OCI-LY1 (cell line): ENCODE measurements at regions not wholly inside any gene's neighbourhood (a gene's known extent, or its start where the extent isn't known, plus 50 kb on each side); places are given as distances from the start of the nearest gene placed in this dataset.

Source experiments
- H2AFZ ChIP-seq: fragments of 200-600 bp; sonication (generic), shearing (Covaris generic); 2 replicates; pipeline ENCODE4 v1.6.0; 2014; ENCODE audit warnings: antibody characterized with exemption, mild to moderate bottlenecking, low read length
- H3F3A ChIP-seq: fragments of 200-600 bp; sonication (generic), shearing (Covaris generic); 2 replicates; pipeline ENCODE4 v1.6.0; 2014; ENCODE audit warnings: mild to moderate bottlenecking, antibody characterized with exemption, low read length, moderate library complexity; ENCODE audit not compliant: insufficient read depth
- H3K27ac ChIP-seq: fragments of 200-600 bp; sonication (generic); 2 replicates; pipeline ENCODE4 v1.5.1; 2014; ENCODE audit warnings: low read length, mixed run types, mild to moderate bottlenecking, low read depth; ENCODE audit not compliant: poor library complexity, severe bottlenecking
- H3K27me3 ChIP-seq: fragments of 200-600 bp; sonication (generic); 2 replicates; pipeline ENCODE4 v1.6.0; 2014; ENCODE audit warnings: antibody characterized with exemption, mild to moderate bottlenecking, low read length, moderate library complexity; ENCODE audit not compliant: insufficient read depth
- H3K36me3 ChIP-seq: fragments of 200-600 bp; sonication (generic); 2 replicates; pipeline ENCODE4 v1.6.1; 2014; ENCODE audit warnings: mild to moderate bottlenecking, antibody characterized with exemption, low read length, moderate library complexity, mixed read lengths; ENCODE audit not compliant: insufficient read depth
- H3K4me1 ChIP-seq: fragments of 200-600 bp; sonication (generic); 2 replicates; pipeline ENCODE4 v1.5.1; 2014; ENCODE audit warnings: mild to moderate bottlenecking, low read length, moderate library complexity; ENCODE audit not compliant: insufficient read depth, severe bottlenecking
- H3K4me2 ChIP-seq: fragments of 200-600 bp; sonication (generic), shearing (Covaris generic); 2 replicates; pipeline ENCODE4 v1.6.1; 2014; ENCODE audit warnings: low read length
- H3K4me3 ChIP-seq: fragments of 200-600 bp; sonication (generic); 2 replicates; pipeline ENCODE4 v1.5.1; 2014; ENCODE audit warnings: low read length, low read depth, mild to moderate bottlenecking, mixed read lengths; ENCODE audit not compliant: poor library complexity, severe bottlenecking
- H3K79me2 ChIP-seq: fragments of 200-600 bp; shearing (Covaris generic); 2 replicates; pipeline ENCODE4 v1.6.1; 2016; ENCODE audit warnings: mixed run types, low read length, mixed read lengths; ENCODE audit not compliant: insufficient read depth
- H3K9ac ChIP-seq: fragments of 200-600 bp; sonication (generic), shearing (Covaris generic); 2 replicates; pipeline ENCODE4 v1.6.1; 2014; ENCODE audit warnings: mild to moderate bottlenecking, low read length, mixed read lengths
- H3K9me2 ChIP-seq: fragments of 200-600 bp; sonication (generic), shearing (Covaris generic); 2 replicates; pipeline ENCODE4 v1.6.1; 2014; ENCODE audit warnings: low read depth, mild to moderate bottlenecking, low read length, mixed read lengths
- H3K9me3 ChIP-seq: fragments of 200-600 bp; shearing (Covaris generic); 2 replicates; pipeline ENCODE4 v1.6.1; 2014; ENCODE audit warnings: low read length, mixed read lengths
- H4K20me1 ChIP-seq: fragments of 200-600 bp; sonication (generic), shearing (Covaris generic); 2 replicates; pipeline ENCODE4 v1.6.0; 2016; ENCODE audit warnings: mild to moderate bottlenecking, low read length; ENCODE audit not compliant: insufficient read depth
- EZH2 ChIP-seq: fragments of 200-600 bp; sonication (generic), shearing (Covaris generic); IDR thresholded peaks from 2 replicates; pipeline ENCODE4 v1.8.0; 2017; ENCODE audit warnings: borderline replicate concordance, mixed run types, mild to moderate bottlenecking, antibody characterized with exemption, low read length, moderate library complexity, mixed read lengths
- TF ChIP-seq, protein P1 (sequence below): fragments of 200-600 bp; sonication (generic), shearing (Covaris generic); IDR thresholded peaks from 2 replicates; pipeline ENCODE4 v1.5.1; 2017; ENCODE audit warnings: mild to moderate bottlenecking, antibody characterized with exemption, low read length, moderate library complexity, mixed read lengths

DNA sequence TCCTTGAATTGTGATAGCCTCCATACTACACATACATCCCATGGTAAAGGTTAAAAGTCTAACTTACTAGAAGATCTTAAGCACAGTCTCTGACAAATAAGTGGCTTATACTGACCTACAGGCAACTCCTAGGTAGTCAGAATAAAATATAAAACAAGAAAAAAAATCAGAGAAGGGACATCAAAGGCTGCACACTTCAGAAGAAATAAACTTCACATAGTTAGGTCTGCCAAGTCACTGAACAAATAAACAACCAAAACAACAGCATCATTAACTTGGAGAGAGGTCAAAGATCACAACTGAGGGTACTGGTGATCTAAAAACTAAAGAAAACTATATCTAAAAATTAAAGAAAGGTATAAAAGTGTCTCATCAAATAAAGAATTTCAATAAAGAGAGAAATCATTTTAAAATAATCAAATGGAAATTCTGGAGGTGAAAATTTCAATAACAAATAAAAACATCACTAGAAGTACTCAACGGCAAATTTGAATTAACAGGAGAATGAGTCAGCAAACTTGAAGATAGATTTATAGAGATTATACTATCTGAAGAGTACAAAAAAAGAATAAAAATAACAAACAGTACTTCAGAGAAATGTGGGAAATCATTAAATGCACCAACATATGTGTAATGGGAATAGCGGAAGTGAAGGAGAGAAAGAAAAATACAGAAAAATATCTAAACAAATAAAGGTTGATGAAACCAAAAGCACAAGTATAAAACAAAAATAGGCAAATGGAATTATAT lies 88.0 kb upstream of the UST start:
- Histone ChIP-seq H3K27ac (no peak overlapping the region), H3K4me2 (no peak overlapping the region)
- TF ChIP-seq, protein P1, sequence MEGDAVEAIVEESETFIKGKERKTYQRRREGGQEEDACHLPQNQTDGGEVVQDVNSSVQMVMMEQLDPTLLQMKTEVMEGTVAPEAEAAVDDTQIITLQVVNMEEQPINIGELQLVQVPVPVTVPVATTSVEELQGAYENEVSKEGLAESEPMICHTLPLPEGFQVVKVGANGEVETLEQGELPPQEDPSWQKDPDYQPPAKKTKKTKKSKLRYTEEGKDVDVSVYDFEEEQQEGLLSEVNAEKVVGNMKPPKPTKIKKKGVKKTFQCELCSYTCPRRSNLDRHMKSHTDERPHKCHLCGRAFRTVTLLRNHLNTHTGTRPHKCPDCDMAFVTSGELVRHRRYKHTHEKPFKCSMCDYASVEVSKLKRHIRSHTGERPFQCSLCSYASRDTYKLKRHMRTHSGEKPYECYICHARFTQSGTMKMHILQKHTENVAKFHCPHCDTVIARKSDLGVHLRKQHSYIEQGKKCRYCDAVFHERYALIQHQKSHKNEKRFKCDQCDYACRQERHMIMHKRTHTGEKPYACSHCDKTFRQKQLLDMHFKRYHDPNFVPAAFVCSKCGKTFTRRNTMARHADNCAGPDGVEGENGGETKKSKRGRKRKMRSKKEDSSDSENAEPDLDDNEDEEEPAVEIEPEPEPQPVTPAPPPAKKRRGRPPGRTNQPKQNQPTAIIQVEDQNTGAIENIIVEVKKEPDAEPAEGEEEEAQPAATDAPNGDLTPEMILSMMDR, result no peak
- TF ChIP-seq EZH2, result no peak

DNA sequence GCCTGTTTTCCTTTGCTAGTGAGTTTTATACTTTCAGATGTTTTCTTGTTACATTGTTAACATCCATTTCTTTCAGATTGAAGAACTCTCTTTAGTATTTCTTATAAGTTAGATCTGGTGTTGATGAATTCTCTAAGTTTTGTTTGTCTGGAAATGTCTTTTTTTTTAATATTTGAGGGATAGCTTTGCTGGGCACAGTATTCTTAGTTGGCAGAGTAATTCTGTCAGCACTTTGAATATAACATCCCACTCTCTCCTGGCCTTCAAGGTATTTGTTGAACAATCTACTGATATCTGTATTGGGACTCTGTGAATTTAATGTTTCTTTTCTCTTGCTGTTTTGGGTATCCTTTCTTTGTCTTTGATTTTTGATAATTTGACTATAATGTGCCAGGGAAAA lies 79.4 kb upstream of the UST start:
- H3K4me3 ChIP-seq, result no peak overlapping the region
- peaks cover 2% of the 10 kb centered on the region; the same call in 1 of the 2 replicates for H3K9me3 ChIP-seq
- TF ChIP-seq EZH2, result no peak
- TF ChIP-seq, protein P1, result no peak
- no peaks in the 10 kb centered on the region for H3K79me2 ChIP-seq
- H3K9me2 ChIP-seq, result no peaks in the 10 kb centered on the region
- no peaks in the 10 kb centered on the region for H3F3A ChIP-seq
- no peak overlapping the region for H3K9ac ChIP-seq
- H2AFZ ChIP-seq, result no peak overlapping the region
- no peaks in the 10 kb centered on the region for H4K20me1 ChIP-seq
- no peak overlapping the region for H3K4me2 ChIP-seq
- no peaks in the 10 kb centered on the region for H3K36me3 ChIP-seq
- no peak overlapping the region for H3K27ac ChIP-seq
- H3K27me3 ChIP-seq, result no peaks in the 10 kb centered on the region
- no peaks in the 10 kb centered on the region for H3K4me1 ChIP-seq

More for the DNA sequence above, 88.0 kb upstream of the UST start:
- Histone ChIP-seq H3K9me2 (no peaks in the 10 kb centered on the region), H4K20me1 (no peaks in the 10 kb centered on the region), H3K4me1 (no peaks in the 10 kb centered on the region), H3K36me3 (no peaks in the 10 kb centered on the region), H3K4me3 (no peak overlapping the region), H3K27me3 (no peaks in the 10 kb centered on the region), H3K9me3 (no peaks in the 10 kb centered on the region), H3K79me2 (no peaks in the 10 kb centered on the region), H3K9ac (no peak overlapping the region), H3F3A (no peaks in the 10 kb centered on the region), H2AFZ (no peak overlapping the region)

DNA sequence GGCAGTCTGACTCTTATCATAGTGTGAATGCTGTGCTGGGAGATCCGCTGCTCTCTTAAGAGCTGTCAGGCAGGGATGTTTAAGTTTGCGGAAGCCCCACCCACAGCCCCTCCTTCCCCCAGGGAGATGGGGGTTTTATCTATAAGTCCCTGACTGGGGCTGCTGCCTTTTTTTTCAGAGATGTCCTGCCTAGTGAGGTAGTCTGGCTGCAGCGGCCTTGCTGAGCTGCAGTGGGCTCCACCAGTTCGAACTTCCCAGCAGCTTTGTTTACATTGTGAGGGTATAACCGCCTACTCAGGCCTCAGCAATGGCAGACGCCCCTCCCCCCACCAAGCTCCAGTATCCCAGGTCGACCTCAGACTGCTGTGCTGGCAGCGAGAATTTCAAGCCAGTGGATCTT lies 75.7 kb upstream of the UST start:
- no peaks in the 10 kb centered on the region for H3K9me2 ChIP-seq
- TF ChIP-seq, protein P1, result no peak
- TF ChIP-seq EZH2, result no peak
- H3K4me3 ChIP-seq, result no peak overlapping the region
- H2AFZ ChIP-seq, result no peak overlapping the region
- H3F3A ChIP-seq, result no peaks in the 10 kb centered on the region
- no peak overlapping the region for H3K9ac ChIP-seq
- no peaks in the 10 kb centered on the region for H3K36me3 ChIP-seq
- H3K9me3 ChIP-seq, result peaks cover 2% of the 10 kb centered on the region; the same call in 1 of the 2 replicates
- H3K27ac ChIP-seq, result no peak overlapping the region
- H3K27me3 ChIP-seq, result no peaks in the 10 kb centered on the region
- no peaks in the 10 kb centered on the region for H3K4me1 ChIP-seq
- no peak overlapping the region for H3K4me2 ChIP-seq
- H3K79me2 ChIP-seq, result no peaks in the 10 kb centered on the region
- no peaks in the 10 kb centered on the region for H4K20me1 ChIP-seq
